Activated CD8-positive, alpha-beta memory T cell treated with anti-CD3 and anti-CD28 coated beads, Interleukin-2, amount 50 U/mL, for 24 hours (primary cell): ENCODE measurements at regions not wholly inside any gene's neighbourhood (a gene's known extent, or its start where the extent isn't known, plus 50 kb on each side); places are given as distances from the start of the nearest gene placed in this dataset.

Source experiments
- DNase-seq: peaks from one replicate; pipeline ENCODE4 v3.0.0-alpha.2; 2020; ENCODE audit errors: extremely low read depth

DNA sequence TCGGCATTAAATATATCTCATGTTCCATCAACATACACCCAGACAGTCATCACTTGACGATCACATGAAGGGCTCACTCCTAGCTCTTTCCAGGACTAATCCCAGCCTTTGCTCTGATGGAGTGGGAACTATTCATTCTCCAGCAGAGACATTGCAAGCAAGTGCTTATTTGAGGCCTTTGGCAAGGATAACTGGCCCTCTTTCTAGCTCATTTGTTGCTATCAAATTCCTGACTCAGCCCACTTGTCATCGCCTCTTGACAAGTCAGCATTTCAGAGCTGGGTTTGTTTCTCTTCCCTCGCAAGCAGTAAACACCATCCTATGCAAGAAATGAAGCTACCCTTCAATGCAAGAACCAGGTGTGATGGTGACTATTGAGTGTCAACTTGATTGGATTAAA is 1165.7 kb upstream of the AUTS2 start:
- no peak for DNase-seq

DNA sequence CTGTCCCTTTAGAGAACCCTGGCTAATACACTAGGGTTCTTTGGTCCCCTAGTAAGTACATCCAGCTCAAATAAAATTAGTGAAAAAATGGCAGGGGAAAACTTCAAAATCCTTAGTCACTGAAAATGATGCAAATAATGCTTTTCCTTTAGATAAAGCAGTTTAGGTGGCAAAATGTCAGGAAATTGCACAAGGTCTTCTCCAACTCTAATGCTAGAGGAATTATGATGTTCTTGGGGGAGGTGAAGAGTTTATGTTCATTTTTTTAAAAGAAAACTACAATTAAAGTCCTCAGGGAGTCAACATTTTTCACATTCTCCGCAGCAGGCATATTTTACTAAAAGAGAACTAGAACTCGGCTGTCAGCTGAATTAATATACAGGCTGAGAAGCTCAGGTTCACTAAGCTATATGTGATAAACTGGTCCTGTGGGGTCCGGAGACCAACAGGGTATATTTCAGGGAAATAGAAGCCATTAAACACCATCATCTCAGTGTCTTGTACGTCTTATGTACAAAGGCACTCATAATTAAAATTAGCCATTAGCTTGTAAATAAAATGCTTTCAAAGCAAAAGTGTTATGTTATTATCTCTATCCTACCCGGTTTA is 1164.7 kb upstream of the AUTS2 start:
- no peak for DNase-seq

DNA sequence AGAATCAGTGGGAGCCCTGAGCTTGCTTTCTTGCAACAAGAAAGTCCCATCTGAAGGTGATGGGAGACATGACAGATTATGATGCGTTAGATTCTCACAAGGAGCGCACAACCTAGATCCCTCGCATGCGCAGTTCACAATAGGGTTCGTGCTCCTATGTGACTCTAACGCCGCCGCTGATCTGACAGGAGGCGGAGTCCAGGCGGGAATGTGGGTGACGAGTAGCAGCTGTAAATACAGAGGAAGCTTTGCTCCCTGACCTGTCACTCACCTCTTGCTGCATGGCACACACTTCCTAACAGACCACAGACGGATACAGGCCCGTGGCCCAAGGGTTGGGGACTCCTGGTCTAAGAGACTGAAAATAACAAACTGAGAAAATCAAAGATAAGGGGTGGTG is 1163.4 kb upstream of the AUTS2 start:
- DNase-seq, result no peak

DNA sequence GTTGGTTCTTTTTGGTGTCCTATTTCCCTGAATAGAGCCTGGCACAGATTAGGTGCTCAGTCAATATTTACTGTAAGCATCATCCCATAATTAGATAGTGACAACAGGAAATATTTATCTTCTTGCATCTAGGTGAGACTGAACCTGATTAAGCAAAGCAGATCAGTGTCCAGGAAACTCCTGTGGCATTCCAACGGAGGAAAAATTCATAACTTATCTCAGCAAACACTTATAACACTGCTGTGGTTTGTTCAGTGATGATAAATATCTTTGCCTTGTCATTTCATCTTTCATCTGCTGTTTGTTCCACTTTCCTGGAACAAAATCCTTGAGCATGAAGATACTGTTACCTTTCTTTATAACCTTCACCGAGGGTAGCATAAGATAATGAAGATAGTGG is 1160.3 kb upstream of the AUTS2 start:
- DNase-seq, result no peak

DNA sequence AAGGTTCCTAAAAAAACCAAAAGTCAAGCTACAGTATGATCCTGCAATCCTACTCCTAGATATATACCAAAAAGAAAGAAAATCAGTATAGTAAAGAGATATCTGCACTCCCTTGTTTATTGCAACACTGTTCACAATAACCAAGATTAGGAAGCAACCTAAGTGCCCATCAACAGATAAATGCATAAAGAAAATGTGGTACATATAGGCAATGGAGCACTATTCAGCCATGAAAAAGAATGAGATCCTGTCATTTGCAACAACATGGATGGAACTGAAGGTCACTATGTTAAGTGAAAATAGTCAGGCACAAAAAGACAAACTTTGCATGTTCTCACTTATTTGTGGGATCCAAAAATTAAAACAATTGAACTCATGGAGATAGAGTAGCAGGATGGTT is 1159.5 kb upstream of the AUTS2 start:
- no peak for DNase-seq

DNA sequence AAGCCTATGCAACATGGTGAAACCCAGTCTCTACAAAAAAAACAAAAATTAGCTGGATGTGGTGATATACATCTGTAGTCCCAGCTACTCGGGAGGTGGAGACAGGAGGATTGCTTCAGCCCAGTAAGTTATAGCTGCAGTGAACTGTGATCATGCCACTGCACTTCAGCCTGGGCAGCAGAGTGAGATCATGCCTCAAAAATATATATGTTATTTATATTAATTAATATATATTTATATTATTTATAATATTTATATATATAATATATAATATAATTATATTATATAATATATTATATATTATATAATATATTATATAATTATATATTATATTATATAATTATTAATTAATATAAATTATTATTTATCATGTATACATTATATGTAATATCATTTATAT is 1158.4 kb upstream of the AUTS2 start:
- no peak for DNase-seq

DNA sequence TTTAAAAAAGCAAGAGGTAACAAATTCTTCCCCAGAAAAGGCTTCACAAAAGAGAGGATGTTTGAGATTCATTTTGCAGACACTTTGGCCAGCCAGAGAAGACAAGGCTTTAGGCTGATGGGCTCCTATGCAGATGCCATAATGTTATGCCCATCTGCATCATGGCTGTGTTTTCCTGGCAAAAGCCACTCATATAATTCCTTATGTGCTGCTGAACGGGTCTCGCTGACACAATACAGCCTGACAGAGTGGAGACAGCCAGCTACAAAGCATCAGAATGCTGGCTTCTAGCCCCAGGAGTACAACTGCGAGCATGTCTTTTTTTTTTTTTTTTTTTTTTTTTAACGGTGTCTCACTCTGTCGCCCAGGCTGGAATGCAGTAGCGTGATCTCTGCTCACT is 1157.4 kb upstream of the AUTS2 start:
- DNase-seq, result no peak

DNA sequence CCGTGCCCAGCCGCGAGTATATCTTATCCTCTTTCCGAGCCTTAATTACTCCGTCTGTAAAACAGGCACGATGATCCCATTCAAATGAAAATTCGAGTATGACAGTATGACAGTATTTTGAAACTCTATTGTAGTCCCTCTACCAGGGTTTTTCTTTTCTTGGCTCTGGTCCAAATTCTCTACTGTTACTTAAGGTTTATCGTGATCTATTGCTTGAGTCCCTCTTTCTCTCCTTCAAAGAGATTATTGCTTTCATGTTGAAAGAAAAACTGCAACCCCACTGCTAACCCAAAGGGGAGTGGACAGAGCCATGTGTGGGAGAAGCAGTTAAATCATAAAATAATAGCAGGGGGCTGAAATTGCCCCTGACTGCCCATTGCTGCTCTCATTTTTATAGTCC is 1156.6 kb upstream of the AUTS2 start:
- DNase-seq, result no peak

DNA sequence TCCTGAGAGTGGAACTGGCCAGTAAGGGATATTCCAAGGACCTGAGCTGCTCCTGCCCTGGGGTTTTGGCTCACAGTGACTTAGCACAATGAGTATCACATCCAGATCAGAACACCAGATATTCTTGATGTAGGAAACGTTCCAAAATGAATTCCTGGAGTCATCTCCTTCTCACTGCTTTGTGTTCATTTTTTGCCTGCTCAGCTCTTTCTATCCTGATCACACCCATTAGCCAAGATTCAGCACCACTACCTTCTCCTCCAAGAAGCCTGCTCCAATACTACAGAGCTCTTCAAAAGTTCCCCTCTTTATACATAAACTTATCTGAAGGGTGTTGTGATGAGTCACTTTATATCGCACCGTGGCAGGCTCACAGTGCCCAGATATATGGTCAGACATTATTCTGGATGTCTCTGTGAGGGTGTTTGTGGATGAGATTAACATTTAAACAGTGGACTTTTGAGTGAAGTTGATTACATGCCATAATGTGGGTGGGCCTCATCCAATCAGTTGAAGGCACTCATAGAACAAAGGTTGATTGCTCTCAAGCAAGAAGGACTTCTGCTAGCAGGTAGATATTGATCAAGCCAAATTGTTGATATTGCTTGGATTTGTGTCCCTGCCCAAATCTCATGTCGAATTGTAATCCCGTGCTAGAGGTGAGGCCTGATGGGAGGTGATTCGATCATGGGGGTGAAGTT is 1155.2 kb upstream of the AUTS2 start:
- DNase-seq, result no peak

DNA sequence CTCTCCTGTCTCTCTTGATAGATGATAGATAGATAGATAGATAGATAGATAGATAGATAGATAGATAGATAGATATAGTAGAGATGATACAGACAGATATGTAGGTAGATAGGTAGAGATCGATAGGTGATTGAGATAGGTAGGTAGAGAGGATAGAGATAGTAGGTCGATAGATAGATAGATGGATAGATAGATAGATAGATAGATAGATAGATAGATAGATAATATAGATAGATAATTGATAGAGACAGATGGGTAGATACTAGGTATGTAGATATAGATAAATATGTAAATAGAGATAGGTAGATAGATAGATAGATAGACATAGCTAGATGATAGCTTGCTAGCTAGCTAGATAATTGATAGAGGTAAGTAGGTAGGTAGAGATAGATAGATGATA is 1154.2 kb upstream of the AUTS2 start:
- no peak for DNase-seq

DNA sequence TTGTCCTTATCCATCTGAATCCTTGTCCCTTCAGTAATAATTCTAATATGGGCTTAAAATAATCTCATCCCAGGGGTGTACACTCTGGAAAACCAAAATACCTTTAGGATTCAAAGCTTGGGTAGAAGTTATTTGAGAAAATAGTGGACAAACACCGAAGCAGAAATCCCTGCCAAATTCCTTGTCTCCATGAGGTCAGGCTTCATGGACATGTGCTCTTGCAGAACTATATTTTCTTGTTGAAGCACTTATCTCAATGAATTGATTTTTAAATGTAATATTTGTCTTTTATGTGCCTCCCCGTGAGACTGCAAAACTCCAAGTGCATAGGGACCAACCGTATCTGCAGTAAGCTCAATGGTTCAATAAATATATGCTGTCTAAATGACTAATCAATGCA is 1153.3 kb upstream of the AUTS2 start:
- DNase-seq, result no peak

DNA sequence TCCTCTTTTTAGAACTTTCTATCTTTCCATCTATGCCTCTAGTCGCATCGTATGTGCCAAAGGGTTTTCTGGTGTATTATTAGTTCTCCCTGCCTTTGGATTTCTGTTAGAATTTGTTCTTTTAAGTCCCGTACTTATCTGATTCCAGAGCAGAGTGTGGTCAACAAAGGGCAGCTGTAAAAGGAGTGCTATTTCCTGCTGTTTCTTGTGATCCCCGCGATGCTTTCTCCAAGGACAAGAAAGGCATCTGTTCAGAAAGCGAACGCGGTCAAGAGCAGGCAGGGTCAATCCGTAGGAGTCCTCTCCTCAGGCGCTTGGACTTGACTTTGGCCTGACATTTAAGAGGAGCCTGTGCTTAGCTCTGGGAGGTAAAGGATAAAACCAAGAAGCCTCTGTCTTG is 1152.1 kb upstream of the AUTS2 start:
- DNase-seq, result no peak

DNA sequence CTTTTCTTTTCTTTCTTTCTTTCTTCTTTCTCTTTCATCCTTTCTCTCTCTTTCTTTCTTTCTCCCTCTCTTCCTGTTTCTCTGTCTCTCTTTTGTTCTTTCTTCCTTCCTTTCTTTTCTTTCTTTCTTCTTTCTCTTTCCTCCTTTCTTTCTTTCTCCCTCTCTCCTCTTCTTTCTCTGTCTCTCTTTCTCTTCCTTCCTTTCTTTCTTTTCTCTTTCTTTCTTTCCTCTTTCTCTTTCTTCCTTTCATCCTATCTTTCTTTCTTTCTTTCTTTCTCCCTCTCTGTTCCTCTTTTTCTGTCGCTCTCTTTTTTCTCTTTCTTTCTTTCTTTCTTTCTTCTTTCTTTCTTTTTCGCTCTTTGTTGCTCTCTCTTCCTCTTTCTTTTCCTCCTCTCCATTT is 1149.2 kb upstream of the AUTS2 start:
- no peak for DNase-seq

DNA sequence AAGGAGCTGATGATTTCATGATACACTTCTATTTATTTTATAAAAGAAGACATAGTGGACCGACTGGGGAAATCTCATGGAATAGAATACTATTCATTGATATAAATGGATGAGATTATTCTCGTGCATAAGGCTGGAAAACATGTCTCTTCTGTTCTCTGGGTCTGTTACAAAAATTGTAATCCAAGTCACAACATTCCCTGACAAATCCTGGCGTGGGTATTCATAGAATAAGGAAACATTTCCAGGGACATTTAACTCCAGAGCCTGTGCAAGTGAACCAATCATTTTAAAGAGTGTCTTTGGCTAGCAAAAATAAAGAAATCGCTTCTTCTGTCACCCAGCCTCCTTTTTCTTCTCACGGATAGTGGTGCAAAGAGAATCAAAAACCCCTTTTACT is 1148.5 kb upstream of the AUTS2 start:
- no peak for DNase-seq

DNA sequence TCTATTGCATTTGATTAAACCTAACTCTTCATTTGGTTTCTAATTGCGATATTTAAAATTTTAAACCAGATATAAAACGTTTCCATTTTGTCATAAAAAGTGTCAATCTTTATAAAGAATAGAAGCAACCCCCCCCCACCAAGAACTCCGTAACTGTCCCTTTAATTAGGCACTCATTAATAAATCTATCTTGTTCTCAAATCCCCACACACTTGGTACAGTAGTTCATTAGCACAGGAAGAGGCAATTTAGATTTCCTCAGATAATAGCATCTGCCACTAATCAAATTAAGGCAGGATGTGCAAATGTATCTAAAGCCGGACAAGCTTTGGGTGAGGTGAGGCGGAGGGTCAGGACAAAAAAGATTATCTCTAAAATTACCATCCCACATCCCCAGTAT is 1143.3 kb upstream of the AUTS2 start:
- no peak for DNase-seq

DNA sequence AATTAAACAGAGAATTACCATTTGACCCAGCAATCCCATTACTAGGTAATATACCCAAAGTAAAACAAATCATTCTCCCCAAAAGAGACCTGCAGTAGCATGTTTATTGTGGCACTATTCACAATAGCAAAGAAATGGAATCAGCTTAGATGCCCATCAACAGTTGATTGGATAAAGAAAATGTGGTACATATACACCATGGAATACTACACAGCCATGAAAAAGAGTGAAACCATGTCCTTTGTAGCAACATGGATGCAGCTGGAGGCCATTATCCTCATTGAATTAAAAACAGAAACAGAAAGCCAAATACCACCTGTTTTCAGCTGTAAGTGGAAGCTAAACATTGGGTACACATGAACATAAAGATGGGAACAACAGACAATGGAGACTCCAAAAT is 1141.8 kb upstream of the AUTS2 start:
- DNase-seq, result no peak

DNA sequence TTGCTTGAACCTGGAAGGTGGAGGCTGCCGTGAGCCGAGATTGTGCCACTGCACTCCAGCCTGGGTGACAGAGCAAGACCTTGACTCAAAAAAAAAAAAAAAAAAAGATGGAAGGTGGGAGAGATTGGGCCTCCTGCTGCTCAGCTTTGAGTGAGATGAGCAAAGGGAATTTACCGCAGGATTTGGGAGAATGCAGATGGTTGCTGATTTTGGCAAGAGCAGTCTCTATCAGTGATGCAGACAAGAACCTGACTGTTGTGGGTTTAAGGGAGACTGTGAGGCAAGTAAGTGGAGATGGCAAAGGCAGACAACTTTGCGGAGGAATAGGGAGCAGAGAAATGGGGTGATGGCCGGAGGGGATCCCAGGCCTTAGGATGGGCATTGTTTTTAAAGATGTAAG is 1140.8 kb upstream of the AUTS2 start:
- no peak for DNase-seq

DNA sequence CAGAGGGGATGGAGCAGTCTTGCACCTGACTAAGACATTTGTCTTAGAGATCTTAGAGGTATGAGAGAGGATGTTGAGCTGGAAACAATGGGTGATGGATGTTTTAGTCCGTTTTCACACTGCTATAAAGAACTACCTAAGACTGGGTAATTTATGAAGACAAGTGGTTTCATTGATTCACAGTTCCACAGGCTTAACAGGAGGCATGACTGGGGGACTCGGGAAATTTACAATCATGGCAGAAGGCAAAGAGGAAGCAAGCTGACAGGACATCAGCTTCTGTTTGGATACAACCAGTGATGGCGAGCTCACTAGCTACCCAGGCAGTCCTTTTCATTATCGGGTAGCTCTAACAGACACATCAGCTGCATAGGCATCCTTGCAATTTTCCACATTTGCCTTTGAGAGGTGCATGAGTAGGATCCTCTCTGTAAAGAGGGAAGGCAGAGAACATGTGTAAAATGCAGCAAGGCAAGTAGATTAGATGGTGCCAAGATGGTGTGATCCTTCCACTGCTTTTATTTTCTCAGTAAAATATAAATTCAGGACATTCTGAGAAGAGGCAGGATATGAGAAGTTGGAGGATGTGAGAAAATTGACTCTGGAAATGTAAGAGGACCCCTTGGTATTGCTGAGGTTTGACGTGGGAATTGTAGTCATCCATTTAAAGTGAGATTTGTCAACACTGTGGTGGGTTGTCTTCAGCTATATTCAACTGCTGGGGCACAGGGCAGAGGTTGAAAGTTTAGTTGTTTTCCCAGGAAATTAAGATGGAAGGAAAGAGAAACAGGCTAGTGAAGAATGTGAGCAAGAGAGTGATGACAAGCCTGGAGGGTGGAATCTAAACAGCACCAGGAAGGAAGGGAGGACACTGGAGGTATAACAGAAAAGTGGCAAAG is 1140.0 kb upstream of the AUTS2 start:
- DNase-seq, result no peak

DNA sequence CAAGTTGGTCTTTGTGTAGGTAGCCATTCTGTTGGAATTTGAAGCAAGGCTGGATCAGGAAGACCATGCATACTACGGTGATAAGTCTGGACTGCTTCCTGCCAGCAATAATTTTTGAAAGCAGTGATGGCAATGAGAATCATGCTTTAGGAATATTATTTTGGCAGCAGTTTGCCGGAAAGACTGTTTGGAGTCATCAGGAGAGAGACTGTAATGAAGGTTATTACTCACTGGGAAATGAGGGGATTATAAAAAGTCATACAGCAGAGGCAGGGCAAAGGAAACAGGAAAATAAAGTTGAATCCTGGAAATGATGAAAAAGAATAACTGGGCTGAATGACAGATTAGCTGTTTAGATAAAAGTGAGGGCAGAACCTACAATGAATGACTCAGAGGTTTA is 1136.8 kb upstream of the AUTS2 start:
- DNase-seq, result no peak

DNA sequence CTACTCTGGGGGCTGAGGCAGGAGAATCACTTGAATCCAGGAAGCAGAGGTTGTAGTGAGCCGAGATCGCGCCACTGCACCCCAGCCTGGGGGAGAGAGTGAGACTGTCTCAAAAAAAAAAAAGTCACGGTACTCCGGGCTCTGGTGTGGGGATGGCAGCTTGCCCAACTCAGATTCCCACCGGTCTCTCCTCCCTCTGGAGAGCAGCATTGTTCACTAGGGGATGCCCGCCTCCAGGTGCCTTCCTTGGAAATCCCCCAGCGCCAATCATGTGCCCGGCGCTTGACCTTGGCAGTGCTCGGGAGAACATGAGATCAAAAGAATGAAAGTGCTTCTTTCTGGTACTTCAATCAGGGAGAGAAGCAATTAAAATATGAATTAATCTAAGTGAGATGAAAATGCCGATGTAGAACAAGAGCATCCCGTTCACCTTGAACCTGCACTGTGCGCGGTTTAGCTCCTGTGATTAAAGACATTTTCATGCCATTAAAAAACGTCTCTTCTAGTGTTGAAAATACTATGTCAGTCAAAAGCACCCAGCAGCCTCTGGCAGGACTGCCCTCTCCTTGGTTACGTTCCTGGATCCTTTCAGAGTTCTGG is 1127.3 kb upstream of the AUTS2 start:
- no peak for DNase-seq

DNA sequence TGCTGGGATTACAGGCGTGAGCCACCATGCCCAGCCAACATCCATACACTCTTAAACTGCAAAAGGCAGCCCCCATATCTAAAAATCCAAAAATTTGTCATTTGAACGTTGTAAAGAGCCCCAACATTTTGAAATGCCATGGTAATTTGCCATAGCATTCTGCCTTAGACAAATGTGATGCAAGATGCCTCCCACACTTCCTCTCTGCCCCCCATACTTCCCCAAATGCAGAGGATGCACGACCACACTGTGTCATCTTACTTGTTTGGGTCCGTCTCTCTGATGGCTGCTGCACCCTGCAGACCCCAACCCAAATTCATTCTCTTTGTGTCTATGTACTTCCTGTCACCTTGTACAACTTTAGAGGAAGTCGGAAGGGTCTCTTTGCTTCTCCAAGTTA is 1125.6 kb upstream of the AUTS2 start:
- DNase-seq, result no peak

DNA sequence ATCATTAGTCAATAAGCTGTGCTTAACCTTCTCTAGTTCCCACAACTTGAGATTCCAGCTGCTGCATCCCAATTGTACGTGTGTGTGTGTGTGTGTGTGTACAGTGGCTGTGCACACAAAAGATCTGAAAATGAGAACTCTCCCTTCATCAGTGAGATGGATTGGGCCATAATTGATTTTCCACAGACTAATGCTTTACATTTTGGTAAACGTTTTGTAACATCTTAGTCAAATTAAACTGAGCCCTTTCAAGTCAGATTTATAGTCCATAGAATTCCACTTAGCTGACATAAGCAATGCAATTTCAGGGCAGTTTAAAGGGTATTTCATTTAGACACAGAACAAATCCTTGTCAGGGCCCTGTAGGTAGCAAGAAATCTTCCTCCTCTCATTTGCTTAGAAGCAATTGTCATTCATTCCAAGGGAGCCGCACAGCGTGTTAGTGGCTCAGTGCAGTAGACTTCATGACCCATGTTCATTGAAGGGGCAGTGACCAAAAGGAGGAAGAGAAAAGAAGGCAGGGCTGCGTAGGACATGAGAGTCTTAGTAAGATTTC is 1123.5 kb upstream of the AUTS2 start:
- no peak for DNase-seq
